Neural crest cell (in vitro differentiated cells): ENCODE measurements at regions not wholly inside any gene's neighbourhood (a gene's known extent, or its start where the extent isn't known, plus 50 kb on each side); places are given as distances from the start of the nearest gene placed in this dataset.

Experiments used
- DNase-seq: peaks from one replicate; pipeline ENCODE4 v3.0.0; 2021; ENCODE audit warnings: low read depth, mixed read lengths, low spot score
- H3K27ac Mint-ChIP-seq: one replicate; pipeline ENCODE4 v1.8.0; 2021; ENCODE audit warnings: mild to moderate bottlenecking, mixed read lengths; ENCODE audit not compliant: unreplicated experiment
- H3K27me3 Mint-ChIP-seq: 2 replicates; pipeline ENCODE4 v1.8.0; 2021; ENCODE audit warnings: low read depth, mild to moderate bottlenecking, mixed read lengths
- H3K36me3 Mint-ChIP-seq: 2 replicates; pipeline ENCODE4 v1.8.0; 2021; ENCODE audit warnings: low read depth, mild to moderate bottlenecking, mixed read lengths
- H3K4me1 Mint-ChIP-seq: 2 replicates; pipeline ENCODE4 v1.8.0; 2021; ENCODE audit warnings: mixed read lengths
- H3K4me3 Mint-ChIP-seq: one replicate; pipeline ENCODE4 v1.8.0; 2021; ENCODE audit warnings: mild to moderate bottlenecking, mixed read lengths
- H3K9me3 Mint-ChIP-seq: 2 replicates; pipeline ENCODE4 v1.8.0; 2021; ENCODE audit warnings: mixed read lengths
- TF ChIP-seq, protein P1 (sequence below): fragments of 200-600 bp; sonication (generic); conservative IDR thresholded peaks from 2 replicates; pipeline ENCODE4 v1.5.0; 2021; ENCODE audit warnings: antibody characterized with exemption, mild to moderate bottlenecking

DNA sequence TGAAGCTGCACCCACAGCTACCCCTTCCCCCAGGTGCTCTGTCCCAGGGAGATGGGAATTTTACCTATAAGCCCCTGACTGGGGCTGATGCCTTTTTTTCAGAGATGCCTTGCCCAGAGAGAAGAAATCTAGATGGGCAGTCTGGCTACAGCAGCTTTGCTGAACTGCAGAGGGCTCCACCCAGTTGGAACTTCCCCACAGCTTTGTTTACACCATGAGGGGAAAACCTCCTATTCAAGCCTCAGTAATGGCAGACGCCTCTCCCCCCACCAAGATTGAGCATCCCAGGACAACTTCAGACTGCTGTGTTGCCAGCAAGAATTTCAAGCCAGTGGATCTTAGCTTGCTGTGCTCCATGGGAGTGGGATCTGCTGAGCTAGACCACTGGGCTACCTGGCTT is 122.6 kb upstream of the MOCS1 start:
- Mint-ChIP-seq H3K4me3 (no peak overlapping the region), H3K27me3 (peaks cover 33% of the 10 kb centered on the region), H3K27ac (no peak overlapping the region), H3K36me3 (no peaks in the 10 kb centered on the region), H3K9me3 (no peaks in the 10 kb centered on the region), H3K4me1 (no peaks in the 10 kb centered on the region)
- no peak for DNase-seq
- TF ChIP-seq, protein P1, sequence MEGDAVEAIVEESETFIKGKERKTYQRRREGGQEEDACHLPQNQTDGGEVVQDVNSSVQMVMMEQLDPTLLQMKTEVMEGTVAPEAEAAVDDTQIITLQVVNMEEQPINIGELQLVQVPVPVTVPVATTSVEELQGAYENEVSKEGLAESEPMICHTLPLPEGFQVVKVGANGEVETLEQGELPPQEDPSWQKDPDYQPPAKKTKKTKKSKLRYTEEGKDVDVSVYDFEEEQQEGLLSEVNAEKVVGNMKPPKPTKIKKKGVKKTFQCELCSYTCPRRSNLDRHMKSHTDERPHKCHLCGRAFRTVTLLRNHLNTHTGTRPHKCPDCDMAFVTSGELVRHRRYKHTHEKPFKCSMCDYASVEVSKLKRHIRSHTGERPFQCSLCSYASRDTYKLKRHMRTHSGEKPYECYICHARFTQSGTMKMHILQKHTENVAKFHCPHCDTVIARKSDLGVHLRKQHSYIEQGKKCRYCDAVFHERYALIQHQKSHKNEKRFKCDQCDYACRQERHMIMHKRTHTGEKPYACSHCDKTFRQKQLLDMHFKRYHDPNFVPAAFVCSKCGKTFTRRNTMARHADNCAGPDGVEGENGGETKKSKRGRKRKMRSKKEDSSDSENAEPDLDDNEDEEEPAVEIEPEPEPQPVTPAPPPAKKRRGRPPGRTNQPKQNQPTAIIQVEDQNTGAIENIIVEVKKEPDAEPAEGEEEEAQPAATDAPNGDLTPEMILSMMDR, result no peak

DNA sequence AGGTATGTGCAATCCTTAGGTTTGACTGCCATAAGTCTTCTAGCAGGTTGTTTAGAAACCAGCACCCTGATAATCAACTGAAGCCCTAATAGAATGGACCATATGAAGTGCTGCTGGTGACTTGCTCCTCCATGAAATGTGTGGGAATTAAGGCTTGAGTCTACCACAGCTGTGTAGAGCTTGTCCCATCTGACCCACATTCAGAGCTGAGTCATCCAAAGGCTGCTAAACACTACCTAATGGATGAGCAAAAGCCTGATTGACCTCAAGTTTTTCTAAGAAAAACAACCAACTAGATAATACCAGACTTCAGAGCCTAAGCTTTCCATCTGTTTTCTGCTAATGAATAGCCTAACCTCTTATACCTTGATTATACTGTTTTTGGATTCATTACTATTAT is 120.3 kb upstream of the MOCS1 start:
- Mint-ChIP-seq H3K9me3 (no peaks in the 10 kb centered on the region), H3K4me1 (no peaks in the 10 kb centered on the region), H3K27me3 (peaks cover 43% of the 10 kb centered on the region), H3K4me3 (no peak overlapping the region), H3K27ac (no peak overlapping the region), H3K36me3 (no peaks in the 10 kb centered on the region)
- DNase-seq, result no peak
- TF ChIP-seq, protein P1, result no peak

DNA sequence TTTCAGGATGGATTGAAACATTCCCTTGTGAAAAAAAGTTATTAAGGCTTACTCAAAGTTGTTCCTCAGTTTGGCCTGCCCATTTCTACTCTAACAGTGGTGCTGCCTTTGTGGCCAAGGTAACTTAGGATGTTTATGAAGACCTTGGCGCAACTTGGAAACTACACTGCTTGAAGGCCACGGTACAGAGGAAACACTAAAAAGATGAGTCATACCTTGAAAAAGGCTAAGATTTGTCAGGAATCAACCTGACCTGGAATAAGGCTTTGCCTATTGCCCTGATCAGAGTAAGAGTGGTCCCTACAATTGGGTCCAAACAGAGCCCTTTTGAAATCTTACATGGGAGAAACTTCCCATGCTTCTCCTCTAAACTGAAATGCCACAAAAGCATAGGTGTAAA is 119.9 kb upstream of the MOCS1 start:
- peaks cover 44% of the 10 kb centered on the region for H3K27me3 Mint-ChIP-seq
- no peaks in the 10 kb centered on the region for H3K4me1 Mint-ChIP-seq
- no peak overlapping the region for H3K27ac Mint-ChIP-seq
- no peaks in the 10 kb centered on the region for H3K36me3 Mint-ChIP-seq
- TF ChIP-seq, protein P1, result no peak
- no peak overlapping the region for H3K4me3 Mint-ChIP-seq
- no peaks in the 10 kb centered on the region for H3K9me3 Mint-ChIP-seq
- no peak for DNase-seq

DNA sequence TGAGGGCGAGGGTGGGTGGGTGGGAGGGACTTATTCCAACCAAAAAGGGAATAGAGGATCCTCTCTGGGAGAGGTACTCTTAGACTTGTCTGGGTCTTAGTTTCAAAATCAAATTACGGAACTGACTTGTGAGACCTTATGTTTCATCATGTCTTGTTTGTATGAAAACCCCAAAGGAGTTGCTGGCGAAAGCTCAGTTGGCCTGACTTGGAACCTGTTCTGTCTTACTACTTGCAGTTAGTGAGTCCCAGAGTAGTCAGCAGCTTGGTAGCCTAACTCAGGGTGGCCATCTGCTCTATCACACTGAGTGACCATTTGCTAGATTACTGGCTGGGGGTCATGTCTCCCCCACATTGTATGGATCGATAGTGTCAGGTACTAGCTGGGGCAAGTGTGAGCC is 114.9 kb upstream of the MOCS1 start:
- Mint-ChIP-seq H3K4me1 (no peaks in the 10 kb centered on the region), H3K27ac (no peak overlapping the region), H3K27me3 (peaks cover 60% of the 10 kb centered on the region), H3K4me3 (no peak overlapping the region), H3K9me3 (no peaks in the 10 kb centered on the region), H3K36me3 (no peaks in the 10 kb centered on the region)
- no peak for DNase-seq
- TF ChIP-seq, protein P1, result no peak

DNA sequence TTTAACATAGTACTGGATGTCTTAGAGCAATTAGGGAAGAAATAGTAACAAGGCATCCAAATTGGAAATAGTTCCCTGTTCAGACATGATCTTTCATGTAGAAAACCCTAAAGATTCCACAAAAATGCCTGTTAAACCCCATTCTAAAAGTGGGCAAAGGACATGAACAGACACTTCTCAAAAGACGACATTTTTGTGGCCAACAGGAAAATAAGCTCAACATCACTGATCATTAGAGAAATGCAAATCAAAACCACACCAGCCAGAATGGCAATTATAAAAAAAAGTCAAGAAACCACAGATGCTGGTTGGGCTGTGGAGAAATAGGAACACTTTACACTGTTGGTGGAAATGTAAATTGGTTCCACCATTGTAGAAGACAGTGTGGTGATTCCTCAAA is 109.9 kb upstream of the MOCS1 start:
- Mint-ChIP-seq H3K27me3 (peaks cover 52% of the 10 kb centered on the region), H3K36me3 (no peaks in the 10 kb centered on the region), H3K4me3 (no peak overlapping the region), H3K4me1 (no peaks in the 10 kb centered on the region), H3K27ac (no peak overlapping the region), H3K9me3 (peaks cover 5% of the 10 kb centered on the region)
- no peak for DNase-seq
- TF ChIP-seq, protein P1, result no peak

DNA sequence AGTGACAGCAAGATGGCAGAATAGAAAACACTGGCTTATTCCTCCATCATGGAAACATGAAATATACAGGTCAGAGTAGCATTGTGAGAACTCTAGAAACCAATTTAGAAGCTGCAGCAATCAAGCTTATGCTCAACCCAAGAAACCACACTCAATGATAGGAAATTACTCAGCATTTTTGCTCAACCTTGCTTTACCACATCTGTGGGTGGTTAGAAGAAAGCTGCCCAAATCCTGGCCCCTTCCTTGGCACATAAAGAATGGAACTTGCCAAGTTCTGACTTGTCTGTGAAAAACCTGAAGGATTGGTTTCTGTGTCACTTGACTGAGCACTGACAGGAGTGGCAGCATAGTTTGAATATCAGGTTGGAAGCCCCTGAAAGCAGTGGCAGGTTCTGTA is 108.0 kb upstream of the MOCS1 start:
- peaks cover 48% of the 10 kb centered on the region for H3K27me3 Mint-ChIP-seq
- peaks cover 5% of the 10 kb centered on the region for H3K9me3 Mint-ChIP-seq

More for the DNA sequence above, 108.0 kb upstream of the MOCS1 start:
- no peak overlapping the region for H3K4me3 Mint-ChIP-seq
- TF ChIP-seq, protein P1, result no peak
- DNase-seq, result no peak
- no peaks in the 10 kb centered on the region for H3K4me1 Mint-ChIP-seq
- no peak overlapping the region for H3K27ac Mint-ChIP-seq
- H3K36me3 Mint-ChIP-seq, result no peaks in the 10 kb centered on the region
